ENCODE measurements at regions not wholly inside any gene's neighbourhood (a gene's known extent, or its start where the extent isn't known, plus 50 kb on each side); places are given as distances from the start of the nearest gene placed in this dataset.

- POLR2A ChIA-PET (ENCODE audit: partially characterized antibody) = no interaction called here
- Histone ChIP-seq H2BK12ac (ENCODE audit: low read depth, low read length) (no peak overlapping the region), H4K20me1 (replicated peaks in 1 of 2; ENCODE audit: control insufficient read depth in 1 of 2, insufficient read depth in 2 of 2, low read length in 2 of 2) (no peaks in the 10 kb centered on the region), H3K4me3 (ENCODE audit: extremely low read depth in 1 of 4, insufficient read depth in 2 of 4, low read depth in 3 of 4, low read length in 4 of 4) (no peak overlapping the region), H3K9me3 (ENCODE audit: insufficient read depth in 2 of 2, low read depth in 1 of 2, low read length in 1 of 2) (no peaks in the 10 kb centered on the region), H3K27me3 (replicated peaks in 1 of 4; ENCODE audit: control insufficient read depth in 3 of 4, extremely low read depth in 1 of 4, insufficient read depth in 3 of 4, low read length in 3 of 4) (no peaks in the 10 kb centered on the region), H2BK20ac (ENCODE audit: low read length) (no peak overlapping the region), H3K27ac (ENCODE audit: low read depth, low read length) (no peak overlapping the region), H2AK5ac (ENCODE audit: low read depth, low read length) (no peak overlapping the region), H4K8ac (ENCODE audit: extremely low read depth, insufficient read depth, low read length) (no peak overlapping the region), H3K14ac (ENCODE audit: insufficient read length) (no peak overlapping the region), H4K5ac (ENCODE audit: insufficient read length, low read depth, low read length) (no peak overlapping the region), H3K4ac (replicated peaks; ENCODE audit: insufficient read length, low read depth, low read length) (no peak overlapping the region), H3K56ac (replicated peaks; ENCODE audit: insufficient read length, low read depth, low read length) (no peak overlapping the region), H3K23me2 (ENCODE audit: low read depth, low read length) (no peaks in the 10 kb centered on the region), H3K9ac (replicated peaks in 1 of 4; ENCODE audit: extremely low read depth in 1 of 4, low read depth in 3 of 4, low read length in 3 of 4) (no peak overlapping the region), H3K18ac (ENCODE audit: extremely low read depth, low read length) (no peak overlapping the region), H2AFZ (ENCODE audit: low read length) (no peak overlapping the region), H2BK15ac (ENCODE audit: low read length) (no peak overlapping the region), H3K79me1 (ENCODE audit: low read depth, low read length) (no peaks in the 10 kb centered on the region), H3K4me1 (replicated peaks in 1 of 4; ENCODE audit: control insufficient read depth in 3 of 4, insufficient read depth in 4 of 4, low read length in 3 of 4) (no peaks in the 10 kb centered on the region), H2BK5ac (ENCODE audit: low read depth, low read length) (no peak overlapping the region), H2BK120ac (replicated peaks; ENCODE audit: low read depth, low read length) (no peak overlapping the region), H3K36me3 (ENCODE audit: control insufficient read depth in 2 of 4, insufficient read depth in 4 of 4, low read length in 3 of 4) (no peaks in the 10 kb centered on the region), H3K23ac (ENCODE audit: insufficient read length) (no peak overlapping the region), H4K91ac (replicated peaks; ENCODE audit: insufficient read length, low read length) (no peak overlapping the region), H3K4me2 (ENCODE audit: insufficient read depth in 1 of 2, low read depth in 2 of 2, low read length in 2 of 2) (no peak overlapping the region), H3K79me2 (ENCODE audit: control insufficient read depth in 1 of 2, insufficient read depth in 2 of 2, low read length in 2 of 2) (no peaks in the 10 kb centered on the region)
- CTCF ChIA-PET (ENCODE audit: partially characterized antibody) = no interaction called here
- FAIRE-seq = no peak
- DNase-seq (ENCODE audit: low read depth in 1 of 2, low spot score in 2 of 2) = no peak
- no peak for TF ChIP-seq CTCF (IDR thresholded peaks at IDR 0.05; ENCODE audit: control extremely low read depth in 1 of 3, insufficient read depth in 1 of 3, low read depth in 1 of 3, low read length in 3 of 3)
- TF ChIP-seq SAP30 (IDR thresholded peaks at IDR 0.05; ENCODE audit: insufficient read depth, insufficient replicate concordance, low read length) = no peak
- TF ChIP-seq HDAC2 (IDR thresholded peaks at IDR 0.05; ENCODE audit: borderline replicate concordance in 1 of 2, low read depth in 2 of 2, low read length in 2 of 2) = no peak
- no peak for TF ChIP-seq KDM1A (IDR thresholded peaks at IDR 0.05; ENCODE audit: borderline replicate concordance, low read length)
- no peak for TF ChIP-seq CEBPB (IDR thresholded peaks at IDR 0.05; ENCODE audit: low read depth, low read length)
- TF ChIP-seq CREB1 (IDR thresholded peaks at IDR 0.05) = no peak
- TF ChIP-seq TAF1 (IDR thresholded peaks at IDR 0.05; ENCODE audit: low read depth, low read length) = no peak
- no peak for TF ChIP-seq GABPA (IDR thresholded peaks at IDR 0.05; ENCODE audit: borderline replicate concordance, insufficient read depth, low read length)
- no peak for TF ChIP-seq ZNF274 (IDR thresholded peaks at IDR 0.05; ENCODE audit: borderline replicate concordance, extremely low read depth, low read length)
- TF ChIP-seq KDM4A (IDR thresholded peaks at IDR 0.05; ENCODE audit: low read depth, low read length, severe bottlenecking) = no peak
- TF ChIP-seq BRCA1 (IDR thresholded peaks at IDR 0.05; ENCODE audit: low read depth, low read length) = no peak
- TF ChIP-seq KDM5A (IDR thresholded peaks at IDR 0.05; ENCODE audit: low read length) = no peak
- no peak for TF ChIP-seq POLR2AphosphoS5 (IDR thresholded peaks at IDR 0.05; ENCODE audit: low read depth, low read length)
- no peak for TF ChIP-seq TCF12 (IDR thresholded peaks at IDR 0.05; ENCODE audit: low read depth, low read length)
Measured at GRCh38 chr6:81821449-81821848, 69.0 kb upstream of the TENT5A start.

Data from H1 (cell line).